GM23338 (cell line): ENCODE measurements at regions not wholly inside any gene's neighbourhood (a gene's known extent, or its start where the extent isn't known, plus 50 kb on each side); places are given as distances from the start of the nearest gene placed in this dataset.

Experiments
- ATAC-seq: fragments of 200-7000 bp; cut with Tn5 transposase; 3 replicates; pipeline ENCODE4 v1.9.1; 2020
- DNase-seq: peaks from one replicate; pipeline ENCODE4 v3.0.0-alpha.2; 2015; ENCODE audit warnings: low spot score
- H2AFZ ChIP-seq: fragments of 200-600 bp; sonication (generic); 2 replicates; pipeline ENCODE4 v1.8.0; 2016; ENCODE audit warnings: antibody characterized with exemption, mild to moderate bottlenecking, moderate library complexity
- H3F3A ChIP-seq: fragments of 200-600 bp; sonication (generic); replicated peaks from 2 replicates; pipeline ENCODE4 v1.8.0; 2017; ENCODE audit warnings: antibody characterized with exemption, mixed run types, low read depth
- H3K27ac ChIP-seq: fragments of 200-600 bp; sonication (generic); 2 replicates; pipeline ENCODE4 v1.6.1; 2016; ENCODE audit warnings: low read depth
- H3K27me3 ChIP-seq: fragments of 200-600 bp; sonication (generic); 2 replicates; pipeline ENCODE4 v1.8.0; 2016; ENCODE audit warnings: mild to moderate bottlenecking, mixed run types, moderate library complexity; ENCODE audit not compliant: insufficient read depth
- H3K36me3 ChIP-seq: fragments of 200-600 bp; sonication (generic); 2 replicates; pipeline ENCODE4 v1.8.0; 2016; ENCODE audit warnings: mild to moderate bottlenecking; ENCODE audit not compliant: insufficient read depth
- H3K4me1 ChIP-seq: fragments of 200-600 bp; sonication (generic); 2 replicates; pipeline ENCODE4 v1.8.0; 2016; ENCODE audit warnings: mild to moderate bottlenecking, moderate library complexity; ENCODE audit not compliant: insufficient read depth
- H3K4me2 ChIP-seq: fragments of 200-600 bp; sonication (generic); 2 replicates; pipeline ENCODE4 v1.7.1; 2017; ENCODE audit warnings: mixed run types
- H3K4me3 ChIP-seq: fragments of 200-600 bp; sonication (generic); 2 replicates; pipeline ENCODE4 v1.6.1; 2016; ENCODE audit warnings: mixed run types
- H3K79me2 ChIP-seq: fragments of 200-600 bp; sonication (generic); replicated peaks from 2 replicates; pipeline ENCODE4 v1.8.0; 2017; ENCODE audit warnings: mild to moderate bottlenecking; ENCODE audit not compliant: insufficient read depth
- H3K9me2 ChIP-seq: fragments of 200-600 bp; sonication (generic); 2 replicates; pipeline ENCODE4 v1.8.0; 2017; ENCODE audit not compliant: insufficient read depth
- H4K20me1 ChIP-seq: fragments of 200-600 bp; sonication (generic); replicated peaks from 2 replicates; pipeline ENCODE4 v1.8.0; 2017; ENCODE audit warnings: mild to moderate bottlenecking; ENCODE audit not compliant: insufficient read depth
- H3K27ac Mint-ChIP-seq: 2 replicates; pipeline ENCODE4 v1.8.0; 2020; ENCODE audit warnings: inconsistent platforms, mild to moderate bottlenecking, moderate library complexity, mixed read lengths
- H3K27me3 Mint-ChIP-seq: 3 replicates; pipeline ENCODE4 v1.8.0; 2022; ENCODE audit warnings: low read depth, mild to moderate bottlenecking, moderate library complexity, mixed read lengths, inconsistent platforms; ENCODE audit not compliant: insufficient read depth, poor library complexity
- H3K36me3 Mint-ChIP-seq: 3 replicates; pipeline ENCODE4 v1.8.0; 2021; ENCODE audit warnings: low read depth, mild to moderate bottlenecking, inconsistent platforms, moderate library complexity, mixed read lengths
- H3K4me1 Mint-ChIP-seq: 3 replicates; pipeline ENCODE4 v1.8.0; 2020; ENCODE audit warnings: mild to moderate bottlenecking, inconsistent platforms, mixed read lengths
- H3K4me3 Mint-ChIP-seq: 3 replicates; pipeline ENCODE4 v1.8.0; 2021; ENCODE audit warnings: moderate library complexity, mild to moderate bottlenecking, inconsistent platforms, mixed read lengths
- H3K9me3 Mint-ChIP-seq: 3 replicates; pipeline ENCODE4 v1.8.0; 2020; ENCODE audit warnings: moderate library complexity, mild to moderate bottlenecking, inconsistent platforms, mixed read lengths
- CREB1 ChIP-seq: fragments of 250-450 bp; sonication (Bioruptor Pico); IDR thresholded peaks from 2 replicates; pipeline ENCODE4 v1.5.0; 2020; ENCODE audit warnings: low read depth, mild to moderate bottlenecking, moderate library complexity
- ETS1 ChIP-seq: IDR thresholded peaks from 2 replicates; pipeline ENCODE4 v1.6.1; 2016; ENCODE audit warnings: antibody characterized with exemption
- EZH2 ChIP-seq: fragments of 200-600 bp; sonication (generic); IDR thresholded peaks from one replicate; pipeline ENCODE4 v1.8.0; 2017; ENCODE audit warnings: antibody characterized with exemption, mild to moderate bottlenecking, low read depth; ENCODE audit not compliant: unreplicated experiment
- EZH2phosphoT487 ChIP-seq: fragments of 200-600 bp; sonication (generic); IDR thresholded peaks from one replicate; pipeline ENCODE4 v1.8.1; 2018; ENCODE audit warnings: antibody characterized with exemption; ENCODE audit not compliant: unreplicated experiment
- JUNB ChIP-seq: IDR thresholded peaks from one replicate; pipeline ENCODE4 v1.6.1; 2016; ENCODE audit warnings: antibody characterized with exemption; ENCODE audit not compliant: unreplicated experiment
- NANOG ChIP-seq: IDR thresholded peaks from 2 replicates; pipeline ENCODE4 v1.6.1; 2016; ENCODE audit warnings: antibody characterized with exemption, borderline replicate concordance
- STAT1 ChIP-seq: IDR thresholded peaks from one replicate; pipeline ENCODE4 v1.6.1; 2016; ENCODE audit warnings: antibody characterized with exemption; ENCODE audit not compliant: unreplicated experiment
- ZNF114 ChIP-seq: fragments of 250-450 bp; sonication (Bioruptor Pico); IDR thresholded peaks from 2 replicates; pipeline ENCODE4 v1.5.0; 2020; ENCODE audit warnings: mild to moderate bottlenecking, moderate library complexity
- ZNF331 ChIP-seq: fragments of 250-450 bp; sonication (Bioruptor Pico); IDR thresholded peaks from 2 replicates; pipeline ENCODE4 v1.5.0; 2020; ENCODE audit warnings: low read depth, mild to moderate bottlenecking, moderate library complexity
- ZNF462 ChIP-seq: fragments of 250-450 bp; sonication (Bioruptor Pico); IDR thresholded peaks from 2 replicates; pipeline ENCODE4 v1.5.0; 2020; ENCODE audit warnings: mild to moderate bottlenecking, moderate library complexity
- TF ChIP-seq, protein P1 (sequence below), 2 experiments: fragments of 200-600 bp in 1 of 2; sonication (generic) in 1 of 2; conservative IDR thresholded peaks; 2 replicates each; pipeline versions ENCODE4 v1.5.1 to v1.6.1; 2016 to 2017; ENCODE audit warnings: antibody characterized with exemption in 2 of 2, low read depth in 2 of 2, mild to moderate bottlenecking in 2 of 2, moderate library complexity in 1 of 2

DNA sequence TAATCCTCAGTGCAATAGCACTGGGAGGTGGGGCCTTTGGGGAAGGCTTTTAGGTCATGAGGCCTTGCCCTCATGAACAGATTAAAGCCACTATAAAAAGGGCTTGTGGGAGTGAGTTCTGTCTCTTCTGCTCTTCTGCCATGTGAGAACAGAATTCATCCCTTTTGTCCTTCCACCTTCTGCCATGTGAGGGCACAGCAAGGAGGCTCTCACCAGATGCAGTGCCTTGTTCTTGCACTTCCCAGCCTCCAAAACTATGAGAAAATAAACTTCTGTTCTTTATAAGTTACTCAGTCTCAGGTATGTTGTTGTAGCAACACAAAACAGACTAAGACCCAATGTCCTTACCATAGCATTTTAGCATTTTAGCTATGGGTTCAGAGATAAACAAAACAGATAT, 81.7 kb upstream of the CPLX2 start:
- Histone ChIP-seq H4K20me1 (no peaks in the 10 kb centered on the region; the same call in 1 of the 2 replicates), H3K4me2 (no peak overlapping the region), H3K27me3 (peaks cover 12% of the 10 kb centered on the region), H3K27ac (no peak overlapping the region), H3F3A (no peaks in the 10 kb centered on the region), H3K4me3 (no peak overlapping the region), H3K36me3 (no peaks in the 10 kb centered on the region), H3K79me2 (no peaks in the 10 kb centered on the region), H3K9me2 (no peaks in the 10 kb centered on the region), H2AFZ (no peak overlapping the region), H3K4me1 (no peaks in the 10 kb centered on the region)
- Mint-ChIP-seq H3K27me3 (peaks cover 2% of the 10 kb centered on the region), H3K27ac (no peak overlapping the region), H3K36me3 (no peaks in the 10 kb centered on the region), H3K4me1 (no peaks in the 10 kb centered on the region), H3K9me3 (no peaks in the 10 kb centered on the region; the same call in 2 of the 3 replicates), H3K4me3 (no peak overlapping the region)
- DNase-seq (no peak), ATAC-seq (no peak)
- TF ChIP-seq, protein P1, sequence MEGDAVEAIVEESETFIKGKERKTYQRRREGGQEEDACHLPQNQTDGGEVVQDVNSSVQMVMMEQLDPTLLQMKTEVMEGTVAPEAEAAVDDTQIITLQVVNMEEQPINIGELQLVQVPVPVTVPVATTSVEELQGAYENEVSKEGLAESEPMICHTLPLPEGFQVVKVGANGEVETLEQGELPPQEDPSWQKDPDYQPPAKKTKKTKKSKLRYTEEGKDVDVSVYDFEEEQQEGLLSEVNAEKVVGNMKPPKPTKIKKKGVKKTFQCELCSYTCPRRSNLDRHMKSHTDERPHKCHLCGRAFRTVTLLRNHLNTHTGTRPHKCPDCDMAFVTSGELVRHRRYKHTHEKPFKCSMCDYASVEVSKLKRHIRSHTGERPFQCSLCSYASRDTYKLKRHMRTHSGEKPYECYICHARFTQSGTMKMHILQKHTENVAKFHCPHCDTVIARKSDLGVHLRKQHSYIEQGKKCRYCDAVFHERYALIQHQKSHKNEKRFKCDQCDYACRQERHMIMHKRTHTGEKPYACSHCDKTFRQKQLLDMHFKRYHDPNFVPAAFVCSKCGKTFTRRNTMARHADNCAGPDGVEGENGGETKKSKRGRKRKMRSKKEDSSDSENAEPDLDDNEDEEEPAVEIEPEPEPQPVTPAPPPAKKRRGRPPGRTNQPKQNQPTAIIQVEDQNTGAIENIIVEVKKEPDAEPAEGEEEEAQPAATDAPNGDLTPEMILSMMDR (conservative IDR thresholded peaks at IDR 0.05; ENCODE audit: low read depth in 2 of 2), result peak in 1 of 2 experiments; percentile 36; a peak in 2 of 4 replicates
- TF ChIP-seq STAT1 (no peak), ZNF114 (CRISPR knock-in tag) (no peak)

DNA sequence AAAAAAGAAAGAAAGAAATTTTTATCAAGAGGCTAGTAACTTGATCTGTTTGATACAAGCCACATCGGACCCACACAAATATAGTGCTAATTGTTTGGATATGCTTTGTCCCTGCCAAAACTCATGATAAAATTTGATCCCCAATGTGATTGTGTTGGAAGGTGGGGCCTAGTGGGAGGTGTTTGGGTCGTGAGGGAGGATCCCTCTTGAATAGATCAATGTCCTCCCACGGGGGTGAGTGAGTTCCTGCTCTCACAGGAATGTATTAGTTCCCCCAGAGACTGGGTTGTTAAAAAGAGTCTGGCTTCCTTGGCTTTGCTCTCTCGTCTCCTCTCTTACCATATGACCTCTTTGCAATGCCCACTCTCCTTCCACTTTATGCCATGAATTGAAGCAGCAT, 80.6 kb upstream of the CPLX2 start:
- no peaks in the 10 kb centered on the region for H3F3A ChIP-seq
- Mint-ChIP-seq H3K9me3 (no peaks in the 10 kb centered on the region; the same call in 2 of the 3 replicates), H3K4me1 (peaks cover 2% of the 10 kb centered on the region), H3K36me3 (no peaks in the 10 kb centered on the region), H3K4me3 (no peak overlapping the region), H3K27me3 (peaks cover 11% of the 10 kb centered on the region), H3K27ac (no peak overlapping the region)
- DNase-seq, result no peak
- H3K9me2 ChIP-seq, result no peaks in the 10 kb centered on the region
- no peak overlapping the region for H3K27ac ChIP-seq
- no peak overlapping the region for H2AFZ ChIP-seq
- no peaks in the 10 kb centered on the region for H3K4me1 ChIP-seq
- no peak for ATAC-seq
- peaks cover 24% of the 10 kb centered on the region for H3K27me3 ChIP-seq
- no peaks in the 10 kb centered on the region for H3K36me3 ChIP-seq
- H3K79me2 ChIP-seq, result no peaks in the 10 kb centered on the region
- H3K4me2 ChIP-seq, result no peak overlapping the region
- H4K20me1 ChIP-seq, result no peaks in the 10 kb centered on the region; the same call in none of the 2 replicates
- TF ChIP-seq ETS1 (no peak), JUNB (no peak), ZNF114 (CRISPR knock-in tag) (no peak), ZNF462 (CRISPR knock-in tag) (no peak), ZNF331 (CRISPR knock-in tag) (no peak), NANOG (no peak), EZH2phosphoT487 (no peak), STAT1 (no peak), CREB1 (CRISPR knock-in tag) (no peak), EZH2 (no peak)
- TF ChIP-seq, protein P1 (conservative IDR thresholded peaks at IDR 0.05; ENCODE audit: low read depth in 2 of 2), result no peak
- no peak overlapping the region for H3K4me3 ChIP-seq
